Endothelial cell of umbilical vein (primary cell): ENCODE measurements at regions not wholly inside any gene's neighbourhood (a gene's known extent, or its start where the extent isn't known, plus 50 kb on each side); places are given as distances from the start of the nearest gene placed in this dataset.
A peak's percentile ranks its signal among the peaks of the same experiment; 100 is the strongest.
"Not testable (repeated sequence)": the region's sequence is repeated elsewhere in the genome, so short reads cannot be mapped to it uniquely, and the experiment has no call there.

Experiments
- BruUV-seq: library from RNA; stranded (reverse); fragments of 400-500 nt; replicated peaks from 2 replicates; lab custom pipeline; 2021; lab: Mats Ljungman, UMichigan
- CTCF ChIA-PET: fragments of 300-600, 350-600 bp; sonication (Branson Sonifier 250); formaldehyde crosslinking; loops from one replicate; lab custom pipeline; 2021; ENCODE audit warnings: antibody characterized with exemption, inconsistent platforms; lab: Charles Lee
- POLR2A ChIA-PET: fragments of 300-600, 350-600 bp; sonication (Branson Sonifier 250); formaldehyde crosslinking; loops from one replicate; lab custom pipeline; 2021; ENCODE audit warnings: antibody characterized with exemption, inconsistent platforms; lab: Charles Lee
- DNase-seq: peaks from one replicate; pipeline ENCODE4 v3.0.0-alpha.2; 2011; ENCODE audit warnings: low read depth, low spot score
- FAIRE-seq: peaks from 2 replicates; lab custom pipeline; 2011; peaks lifted over from hg19 to GRCh38; lab: Jason Lieb, UNC
- H2AFZ ChIP-seq: 2 replicates; pipeline ENCODE4 v1.6.0; 2012; ENCODE audit warnings: low read depth, low read length, control low read depth, inconsistent platforms
- H3K27ac ChIP-seq: 2 replicates; pipeline ENCODE4 v1.5.1; 2011; ENCODE audit warnings: low read depth, mild to moderate bottlenecking, control low read depth, low read length, moderate library complexity; ENCODE audit not compliant: insufficient read depth
- H3K27me3 ChIP-seq, 2 experiments: 2 replicates each; pipeline versions ENCODE4 v1.6.0 to v1.6.1; 2011; ENCODE audit warnings: low read length in 2 of 2, mixed read lengths in 1 of 2; ENCODE audit not compliant: control insufficient read depth in 2 of 2, insufficient read depth in 2 of 2
- H3K36me3 ChIP-seq, 2 experiments: 2 replicates in 1 of 2; 3 replicates in 1 of 2; pipeline ENCODE4 v1.5.1; 2011; ENCODE audit warnings: low read length in 2 of 2, mild to moderate bottlenecking in 1 of 2, moderate library complexity in 1 of 2; ENCODE audit not compliant: control insufficient read depth in 2 of 2, insufficient read depth in 2 of 2; ENCODE audit errors: extremely low read depth in 1 of 2
- H3K4me1 ChIP-seq: 3 replicates; pipeline ENCODE4 v1.5.1; 2011; ENCODE audit warnings: mild to moderate bottlenecking, low read length; ENCODE audit not compliant: control insufficient read depth, insufficient read depth; ENCODE audit errors: extremely low read depth
- H3K4me2 ChIP-seq: 2 replicates; pipeline ENCODE4 v1.6.1; 2011; ENCODE audit warnings: low read length, control low read depth, mixed read lengths; ENCODE audit not compliant: insufficient read depth
- H3K4me3 ChIP-seq, 3 experiments: fragments of 200-600 bp in 1 of 3; sonication (generic), shearing (Covaris generic) in 1 of 3; replicated peaks in 1 of 3; 2 replicates each; pipeline ENCODE4 v1.5.1; 2011 to 2016; ENCODE audit warnings: control low read depth in 3 of 3, low read length in 3 of 3, mild to moderate bottlenecking in 2 of 3, inconsistent platforms in 1 of 3, low read depth in 1 of 3, moderate library complexity in 1 of 3; ENCODE audit not compliant: insufficient read depth in 1 of 3
- H3K79me2 ChIP-seq: 2 replicates; pipeline ENCODE4 v1.6.0; 2012; ENCODE audit warnings: low read length, inconsistent platforms; ENCODE audit not compliant: control insufficient read depth, insufficient read depth
- H3K9ac ChIP-seq: replicated peaks from 2 replicates; pipeline ENCODE3; 2011; ENCODE audit warnings: low read length, control low read depth; ENCODE audit not compliant: insufficient read depth; ENCODE audit errors: extremely low read depth
- H3K9me1 ChIP-seq: replicated peaks from 3 replicates; pipeline ENCODE4 v1.6.0; 2011; ENCODE audit warnings: mild to moderate bottlenecking, low read length; ENCODE audit not compliant: control insufficient read depth, insufficient read depth; ENCODE audit errors: extremely low read depth
- H3K9me3 ChIP-seq: replicated peaks from 2 replicates; pipeline ENCODE4 v1.5.1; 2012; ENCODE audit warnings: low read length, inconsistent platforms; ENCODE audit not compliant: control insufficient read depth, insufficient read depth
- H4K20me1 ChIP-seq: replicated peaks from 2 replicates; pipeline ENCODE3; 2011; ENCODE audit warnings: mild to moderate bottlenecking, low read length; ENCODE audit not compliant: control insufficient read depth, insufficient read depth; ENCODE audit errors: extremely low read depth
- dilution Hi-C: fragments of 300-500 bp; cut with MboI; formaldehyde crosslinking; loops from one replicate; pipeline ENCODE4 v1.15.0; 2019; ENCODE audit warnings: low sequenced_read_pairs; ENCODE audit not compliant: extremely low pct_ligation_motif_present
- intact Hi-C: fragments of 100-400 bp; cut with micrococcal nuclease; formaldehyde crosslinking; loops from one replicate; pipeline ENCODE4 v1.10.0; 2022

- H3K4me2 ChIP-seq, H3K27ac ChIP-seq, H2AFZ ChIP-seq, H3K4me1 ChIP-seq, CTCF ChIA-PET, H3K79me2 ChIP-seq, FAIRE-seq, dilution Hi-C loops, H3K9ac ChIP-seq, POLR2A ChIA-PET, H3K36me3 ChIP-seq, H4K20me1 ChIP-seq, DNase-seq, H3K4me3 ChIP-seq, H3K9me3 ChIP-seq, BruUV-seq, intact Hi-C loops, H3K9me1 ChIP-seq: not testable (repeated sequence)
- peaks cover 9 to 11% of the 10 kb centered on the region in 2 experiments for H3K27me3 ChIP-seq
These were observed 141.4 kb downstream of the PPIAL4G start for GRCh38 chr1:148341729-148342128.

- intact Hi-C loops, H3K9me3 ChIP-seq, H2AFZ ChIP-seq, H3K27ac ChIP-seq, BruUV-seq, H3K79me2 ChIP-seq, H4K20me1 ChIP-seq, H3K4me3 ChIP-seq, H3K4me1 ChIP-seq, H3K36me3 ChIP-seq, H3K9ac ChIP-seq, H3K4me2 ChIP-seq, dilution Hi-C loops, POLR2A ChIA-PET, H3K9me1 ChIP-seq: not testable (repeated sequence)
- CTCF ChIA-PET: interaction anchor here (0.8 kb wide), 1 partner anchor 9 kb away, joined by 3 read pairs; no protein-coding TSS in a partner anchor
- DNase-seq (peak; percentile 26), FAIRE-seq (peak; percentile 8)
- peaks cover 5 to 13% of the 10 kb centered on the region in 2 experiments for H3K27me3 ChIP-seq
These were observed 146.8 kb downstream of the PPIAL4G start for GRCh38 chr1:148336121-148336918.
